ENCODE measurements at regions not wholly inside any gene's neighbourhood (a gene's known extent, or its start where the extent isn't known, plus 50 kb on each side); places are given as distances from the start of the nearest gene placed in this dataset.

DNA sequence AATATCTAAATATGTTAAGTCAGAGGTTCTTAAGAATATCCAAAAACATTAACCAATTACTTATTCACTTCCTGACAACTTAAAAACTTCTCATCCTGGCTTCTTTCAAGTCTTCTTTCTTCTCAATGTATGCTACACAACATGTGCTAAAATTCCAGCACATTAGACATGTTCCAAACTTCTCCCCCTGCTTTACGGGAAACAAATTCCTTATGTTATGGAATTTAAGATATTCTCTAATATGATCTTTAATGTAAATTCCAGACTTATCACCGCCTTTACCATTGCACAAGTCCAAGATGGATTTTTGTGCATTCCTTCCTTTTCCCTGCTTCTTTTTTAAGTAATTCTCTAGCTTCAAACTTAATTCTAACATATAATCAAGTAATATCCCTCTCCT lies 964.5 kb upstream of the CHORDC1 start:
- Histone ChIP-seq H3K27ac (ENCODE audit: low read depth, low read length) (no peak overlapping the region), H3K4me2 (ENCODE audit: low read length) (no peak overlapping the region), H3F3A (ENCODE audit: control insufficient read depth, insufficient read depth) (no peaks in the 10 kb centered on the region), H3K4me1 (ENCODE audit: control insufficient read depth, low read length) (no peaks in the 10 kb centered on the region), H3K36me3 (ENCODE audit: control insufficient read depth, low read length) (no peaks in the 10 kb centered on the region), H3K27me3 (ENCODE audit: control insufficient read depth, low read length) (no peaks in the 10 kb centered on the region), H3K9me3 (ENCODE audit: control insufficient read depth, insufficient read depth, low read length) (no peaks in the 10 kb centered on the region), H4K20me1 (ENCODE audit: control insufficient read depth, insufficient read depth, low read depth, low read length) (no peaks in the 10 kb centered on the region), H3K4me3 (ENCODE audit: low read length) (no peak overlapping the region), H3K79me2 (ENCODE audit: control insufficient read depth, low read length) (no peaks in the 10 kb centered on the region), H3K9me2 (replicated peaks; ENCODE audit: control insufficient read depth, low read length) (no peaks in the 10 kb centered on the region)
- TF ChIP-seq, protein P1, sequence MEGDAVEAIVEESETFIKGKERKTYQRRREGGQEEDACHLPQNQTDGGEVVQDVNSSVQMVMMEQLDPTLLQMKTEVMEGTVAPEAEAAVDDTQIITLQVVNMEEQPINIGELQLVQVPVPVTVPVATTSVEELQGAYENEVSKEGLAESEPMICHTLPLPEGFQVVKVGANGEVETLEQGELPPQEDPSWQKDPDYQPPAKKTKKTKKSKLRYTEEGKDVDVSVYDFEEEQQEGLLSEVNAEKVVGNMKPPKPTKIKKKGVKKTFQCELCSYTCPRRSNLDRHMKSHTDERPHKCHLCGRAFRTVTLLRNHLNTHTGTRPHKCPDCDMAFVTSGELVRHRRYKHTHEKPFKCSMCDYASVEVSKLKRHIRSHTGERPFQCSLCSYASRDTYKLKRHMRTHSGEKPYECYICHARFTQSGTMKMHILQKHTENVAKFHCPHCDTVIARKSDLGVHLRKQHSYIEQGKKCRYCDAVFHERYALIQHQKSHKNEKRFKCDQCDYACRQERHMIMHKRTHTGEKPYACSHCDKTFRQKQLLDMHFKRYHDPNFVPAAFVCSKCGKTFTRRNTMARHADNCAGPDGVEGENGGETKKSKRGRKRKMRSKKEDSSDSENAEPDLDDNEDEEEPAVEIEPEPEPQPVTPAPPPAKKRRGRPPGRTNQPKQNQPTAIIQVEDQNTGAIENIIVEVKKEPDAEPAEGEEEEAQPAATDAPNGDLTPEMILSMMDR (IDR thresholded peaks at IDR 0.05; ENCODE audit: low read depth, low read length, poor library complexity, severe bottlenecking), result no peak
- TF ChIP-seq EZH2phosphoT487 (IDR thresholded peaks at IDR 0.05; ENCODE audit: borderline replicate concordance, low read length), result no peak

DNA sequence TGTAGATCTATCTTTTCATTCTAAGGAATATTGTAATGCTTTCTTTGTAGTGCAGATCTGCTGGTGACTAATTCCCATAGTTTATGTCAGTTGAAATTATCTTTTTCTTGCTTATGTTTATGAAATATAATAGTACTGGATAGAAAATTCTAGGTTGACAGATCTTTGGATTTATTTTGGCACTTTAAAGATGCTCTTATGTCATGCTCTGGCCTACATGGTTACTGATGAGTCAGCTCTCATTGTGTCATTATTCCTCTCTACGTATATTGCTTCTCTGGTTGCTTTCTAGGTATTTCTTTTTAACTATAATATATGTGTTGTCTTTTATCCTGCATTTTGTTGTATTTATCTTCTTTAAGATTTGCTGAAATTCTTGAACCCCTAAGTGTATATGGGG lies 955.5 kb upstream of the CHORDC1 start:
- Histone ChIP-seq H3K4me3 (ENCODE audit: low read length) (no peak overlapping the region), H3K4me1 (ENCODE audit: control insufficient read depth, low read length) (no peaks in the 10 kb centered on the region), H3F3A (ENCODE audit: control insufficient read depth, insufficient read depth) (no peaks in the 10 kb centered on the region), H3K79me2 (ENCODE audit: control insufficient read depth, low read length) (no peaks in the 10 kb centered on the region), H3K36me3 (ENCODE audit: control insufficient read depth, low read length) (no peaks in the 10 kb centered on the region), H3K27me3 (ENCODE audit: control insufficient read depth, low read length) (no peaks in the 10 kb centered on the region), H3K4me2 (ENCODE audit: low read length) (no peak overlapping the region), H4K20me1 (ENCODE audit: control insufficient read depth, insufficient read depth, low read depth, low read length) (no peaks in the 10 kb centered on the region), H3K9me3 (ENCODE audit: control insufficient read depth, insufficient read depth, low read length) (no peaks in the 10 kb centered on the region), H3K27ac (ENCODE audit: low read depth, low read length) (no peak overlapping the region), H3K9me2 (replicated peaks; ENCODE audit: control insufficient read depth, low read length) (no peaks in the 10 kb centered on the region)
- TF ChIP-seq EZH2phosphoT487 (IDR thresholded peaks at IDR 0.05; ENCODE audit: borderline replicate concordance, low read length), result no peak
- TF ChIP-seq, protein P1 (IDR thresholded peaks at IDR 0.05; ENCODE audit: low read depth, low read length, poor library complexity, severe bottlenecking), result no peak

DNA sequence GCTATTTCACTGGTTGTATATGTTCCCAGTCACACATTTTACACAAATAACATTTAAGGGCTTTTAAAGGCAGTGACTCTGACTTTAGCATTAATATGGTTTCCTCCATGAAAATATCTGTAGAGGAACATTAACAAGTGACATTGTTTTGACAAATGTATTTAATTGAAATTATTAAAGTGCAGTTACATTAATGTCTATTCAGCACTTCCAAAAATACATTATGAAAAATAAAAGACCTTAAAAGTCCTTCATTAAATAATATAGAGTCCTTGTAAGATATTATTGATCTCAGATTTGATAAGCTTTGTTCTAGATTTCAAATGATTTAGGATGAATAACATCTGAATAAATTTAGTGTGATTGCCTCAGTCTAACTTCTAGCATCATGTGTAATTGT lies 951.9 kb upstream of the CHORDC1 start:
- H3K9me2 ChIP-seq (replicated peaks; ENCODE audit: control insufficient read depth, low read length), result no peaks in the 10 kb centered on the region
- no peak overlapping the region for H3K4me2 ChIP-seq (ENCODE audit: low read length)
- H3K79me2 ChIP-seq (ENCODE audit: control insufficient read depth, low read length), result no peaks in the 10 kb centered on the region
- H3K36me3 ChIP-seq (ENCODE audit: control insufficient read depth, low read length), result no peaks in the 10 kb centered on the region
- H3K9me3 ChIP-seq (ENCODE audit: control insufficient read depth, insufficient read depth, low read length), result no peaks in the 10 kb centered on the region
- H3K27me3 ChIP-seq (ENCODE audit: control insufficient read depth, low read length), result no peaks in the 10 kb centered on the region
- no peaks in the 10 kb centered on the region for H3F3A ChIP-seq (ENCODE audit: control insufficient read depth, insufficient read depth)
- TF ChIP-seq EZH2phosphoT487 (IDR thresholded peaks at IDR 0.05; ENCODE audit: borderline replicate concordance, low read length), result no peak
- TF ChIP-seq, protein P1 (IDR thresholded peaks at IDR 0.05; ENCODE audit: low read depth, low read length, poor library complexity, severe bottlenecking), result no peak
- H3K4me1 ChIP-seq (ENCODE audit: control insufficient read depth, low read length), result no peaks in the 10 kb centered on the region
- no peak overlapping the region for H3K4me3 ChIP-seq (ENCODE audit: low read length)
- H4K20me1 ChIP-seq (ENCODE audit: control insufficient read depth, insufficient read depth, low read depth, low read length), result no peaks in the 10 kb centered on the region
- no peak overlapping the region for H3K27ac ChIP-seq (ENCODE audit: low read depth, low read length)

DNA sequence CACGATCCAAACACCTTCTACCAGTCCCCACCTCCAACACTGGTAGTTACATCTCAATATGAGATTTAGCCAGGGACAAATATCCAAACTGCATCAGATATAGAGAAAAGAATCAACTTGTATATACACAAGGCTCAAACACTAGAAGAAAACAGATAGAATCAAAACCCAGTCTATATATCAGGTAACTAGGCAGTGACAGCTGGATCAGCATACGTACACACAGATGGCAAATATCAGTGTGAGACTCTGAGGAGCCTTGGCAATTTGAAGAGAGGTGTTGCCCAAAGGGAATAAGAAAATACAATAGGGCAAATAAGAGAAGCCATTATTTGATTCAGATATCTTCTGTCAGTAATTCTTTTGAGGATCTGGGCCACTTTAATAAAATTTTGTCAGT lies 951.3 kb upstream of the CHORDC1 start:
- no peak overlapping the region for H3K4me2 ChIP-seq (ENCODE audit: low read length)
- no peaks in the 10 kb centered on the region for H3K4me1 ChIP-seq (ENCODE audit: control insufficient read depth, low read length)
- H3K79me2 ChIP-seq (ENCODE audit: control insufficient read depth, low read length), result no peaks in the 10 kb centered on the region
- H3K4me3 ChIP-seq (ENCODE audit: low read length), result no peak overlapping the region
- no peaks in the 10 kb centered on the region for H3K27me3 ChIP-seq (ENCODE audit: control insufficient read depth, low read length)
- H3K36me3 ChIP-seq (ENCODE audit: control insufficient read depth, low read length), result no peaks in the 10 kb centered on the region
- H3K9me3 ChIP-seq (ENCODE audit: control insufficient read depth, insufficient read depth, low read length), result no peaks in the 10 kb centered on the region
- TF ChIP-seq, protein P1 (IDR thresholded peaks at IDR 0.05; ENCODE audit: low read depth, low read length, poor library complexity, severe bottlenecking), result no peak
- TF ChIP-seq EZH2phosphoT487 (IDR thresholded peaks at IDR 0.05; ENCODE audit: borderline replicate concordance, low read length), result no peak
- H3F3A ChIP-seq (ENCODE audit: control insufficient read depth, insufficient read depth), result no peaks in the 10 kb centered on the region
- no peak overlapping the region for H3K27ac ChIP-seq (ENCODE audit: low read depth, low read length)
- H3K9me2 ChIP-seq (replicated peaks; ENCODE audit: control insufficient read depth, low read length), result no peaks in the 10 kb centered on the region
- H4K20me1 ChIP-seq (ENCODE audit: control insufficient read depth, insufficient read depth, low read depth, low read length), result no peaks in the 10 kb centered on the region

All from DOHH2 (cell line).